ENCODE measurements at regions not wholly inside any gene's neighbourhood (a gene's known extent, or its start where the extent isn't known, plus 50 kb on each side); places are given as distances from the start of the nearest gene placed in this dataset.

GRCh38 chr19:28876609-28877123, 336.3 kb downstream of the UQCRFS1 start:
- DNase-seq: no peak

GRCh38 chr19:28874742-28875141, 338.2 kb downstream of the UQCRFS1 start:
- DNase-seq: no peak

GRCh38 chr19:28873301-28873700, 339.6 kb downstream of the UQCRFS1 start:
- no peak for DNase-seq

GRCh38 chr19:28871099-28871725, 341.7 kb downstream of the UQCRFS1 start:
- DNase-seq: no peak

GRCh38 chr19:28869459-28869858, 343.5 kb downstream of the UQCRFS1 start:
- no peak for DNase-seq

- no peak for DNase-seq
Observed at GRCh38 chr19:28868836-28869235, 344.1 kb downstream of the UQCRFS1 start.

GRCh38 chr19:28867978-28868377, 345.0 kb downstream of the UQCRFS1 start:
- DNase-seq: no peak

- no peak for DNase-seq
Observed at GRCh38 chr19:28864577-28865042, 348.3 kb downstream of the UQCRFS1 start.

- no peak for DNase-seq
Observed at GRCh38 chr19:28864024-28864503, 348.9 kb downstream of the UQCRFS1 start.

- DNase-seq: no peak
Observed at GRCh38 chr19:28862238-28862637, 350.7 kb downstream of the UQCRFS1 start.

GRCh38 chr19:28859811-28860210, 353.1 kb downstream of the UQCRFS1 start:
- no peak for DNase-seq

GRCh38 chr19:28858933-28859332, 354.0 kb downstream of the UQCRFS1 start:
- DNase-seq: no peak

- no peak for DNase-seq
Observed at GRCh38 chr19:28857967-28858366, 355.0 kb downstream of the UQCRFS1 start.

- DNase-seq: no peak
Observed at GRCh38 chr19:28855216-28855615, 357.7 kb downstream of the UQCRFS1 start.

GRCh38 chr19:28847468-28847867, 365.5 kb downstream of the UQCRFS1 start:
- DNase-seq: no peak

- DNase-seq: no peak
Observed at GRCh38 chr19:28846094-28846812, 366.7 kb downstream of the UQCRFS1 start.

- no peak for DNase-seq
Observed at GRCh38 chr19:28843761-28844492, 369.0 kb downstream of the UQCRFS1 start.

- DNase-seq: no peak
Observed at GRCh38 chr19:28841531-28841930, 371.4 kb downstream of the UQCRFS1 start.

GRCh38 chr19:28840891-28841290, 372.1 kb downstream of the UQCRFS1 start:
- DNase-seq: no peak

- DNase-seq: no peak
Observed at GRCh38 chr19:28839455-28839854, 373.5 kb downstream of the UQCRFS1 start.

GRCh38 chr19:28838909-28839308, 374.0 kb downstream of the UQCRFS1 start:
- no peak for DNase-seq

GRCh38 chr19:28836421-28836820, 376.5 kb downstream of the UQCRFS1 start:
- DNase-seq: no peak

- no peak for DNase-seq
Observed at GRCh38 chr19:28834996-28835395, 378.0 kb downstream of the UQCRFS1 start.

All from cortex of kidney (tissue), 1 donor.